ENCODE measurements at regions not wholly inside any gene's neighbourhood (a gene's known extent, or its start where the extent isn't known, plus 50 kb on each side); places are given as distances from the start of the nearest gene placed in this dataset.
"Not testable (repeated sequence)": the region's sequence is repeated elsewhere in the genome, so short reads cannot be mapped to it uniquely, and the experiment has no call there.

DNA sequence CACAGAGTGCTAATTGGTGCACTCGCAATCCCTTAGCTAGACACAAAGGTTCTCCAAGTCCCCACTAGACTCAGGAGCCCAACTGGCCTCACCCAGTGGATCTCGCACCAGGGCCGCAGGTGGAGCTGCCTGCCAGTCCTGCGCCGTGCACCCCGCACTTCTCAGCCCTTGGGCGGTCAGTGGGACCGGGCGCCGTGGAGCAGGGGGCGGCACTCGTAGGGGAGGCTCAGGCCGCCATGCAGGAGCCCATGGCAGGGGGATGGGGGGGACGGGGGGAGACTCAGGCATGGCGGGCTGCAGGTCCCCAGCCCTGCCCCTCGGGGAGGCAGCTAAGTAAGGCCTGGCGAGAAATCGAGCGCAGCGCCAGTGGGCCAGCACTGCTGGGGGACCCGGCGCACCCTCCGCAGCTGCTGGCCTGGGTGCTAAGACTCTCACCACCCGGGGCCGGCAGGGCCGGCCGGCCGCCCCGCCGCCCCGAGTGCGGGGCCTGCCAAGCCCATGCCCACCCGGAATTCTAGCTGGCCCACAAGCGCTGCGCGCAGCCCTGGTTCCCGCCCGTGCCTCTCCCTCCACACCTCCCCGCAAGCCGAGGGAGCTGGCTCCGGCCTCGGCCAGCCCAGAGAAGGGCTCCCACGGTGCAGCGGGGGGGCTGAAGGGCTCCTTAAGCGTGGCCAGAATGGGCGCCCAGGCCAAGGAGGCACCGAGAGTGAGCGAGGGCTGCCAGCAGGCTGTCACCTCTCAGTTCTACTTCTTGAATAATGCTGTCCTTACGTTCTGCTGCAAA is 258.2 kb downstream of the GALC start:
- not testable (repeated sequence) for H3K4me1 ChIP-seq (ENCODE audit: control insufficient read depth, insufficient read depth, low read length); H3K27ac ChIP-seq (ENCODE audit: low read length); H3K36me3 ChIP-seq (ENCODE audit: control insufficient read depth, insufficient read depth, low read length); H3K27me3 ChIP-seq (ENCODE audit: control insufficient read depth, insufficient read depth, low read length); DNase-seq; H3K4me3 ChIP-seq (ENCODE audit: low read length); H3K9me3 ChIP-seq (ENCODE audit: control insufficient read depth, low read depth, low read length)
- 67% methylated on average over 1 of the region's 49 CpGs for WGBS (ENCODE audit: insufficient coverage, low lambda C conversion rate)

DNA sequence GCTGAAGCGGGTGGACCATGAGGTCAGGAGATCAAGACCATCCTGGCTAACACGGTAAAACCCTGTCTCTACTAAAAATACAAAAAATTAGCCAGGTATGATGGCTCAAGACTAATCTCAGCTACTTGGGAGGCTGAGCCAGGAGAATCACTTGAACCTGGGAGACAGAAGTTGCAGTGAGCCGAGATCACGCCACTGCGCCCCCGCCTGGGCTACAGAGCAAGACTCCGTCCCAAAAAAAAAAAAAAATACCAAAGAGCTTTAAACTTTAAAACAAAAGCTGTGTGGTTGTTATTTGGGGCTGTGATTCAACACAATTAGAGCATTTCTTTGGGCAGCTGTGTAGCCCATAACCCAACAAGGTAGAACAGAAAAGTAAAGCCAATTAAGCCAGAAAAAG is 259.9 kb downstream of the GALC start:
- H3K4me3 ChIP-seq (ENCODE audit: low read length); DNase-seq; H3K36me3 ChIP-seq (ENCODE audit: control insufficient read depth, insufficient read depth, low read length); H3K4me1 ChIP-seq (ENCODE audit: control insufficient read depth, insufficient read depth, low read length); H3K27me3 ChIP-seq (ENCODE audit: control insufficient read depth, insufficient read depth, low read length); H3K9me3 ChIP-seq (ENCODE audit: control insufficient read depth, low read depth, low read length); H3K27ac ChIP-seq (ENCODE audit: low read length): not testable (repeated sequence)
- WGBS (ENCODE audit: insufficient coverage, low lambda C conversion rate) = no CpG with 5 or more reads among the region's 7 CpGs

DNA sequence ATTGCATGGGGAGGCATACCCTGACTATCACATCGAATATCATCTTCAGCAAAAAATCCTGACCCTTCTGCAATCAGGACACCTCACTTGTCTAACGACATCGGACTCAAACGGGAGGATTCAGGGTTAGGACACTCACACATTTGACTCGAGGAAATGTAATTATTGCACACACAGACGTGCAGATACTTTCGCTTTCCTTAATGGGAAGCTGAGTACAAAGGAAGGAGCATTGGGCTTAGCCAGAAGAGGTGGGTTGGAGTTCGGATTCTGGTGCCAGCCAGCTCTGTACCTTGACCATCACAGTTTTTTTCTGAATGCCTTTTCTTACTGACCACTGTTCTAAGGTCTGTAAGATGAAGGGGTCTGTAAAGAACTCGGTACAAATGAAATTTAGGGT is 260.4 kb downstream of the GALC start:
- Histone ChIP-seq H3K4me1 (ENCODE audit: control insufficient read depth, insufficient read depth, low read length) (no peaks in the 10 kb centered on the region), H3K27me3 (ENCODE audit: control insufficient read depth, insufficient read depth, low read length) (no peaks in the 10 kb centered on the region), H3K4me3 (ENCODE audit: low read length) (no peak overlapping the region), H3K36me3 (ENCODE audit: control insufficient read depth, insufficient read depth, low read length) (no peaks in the 10 kb centered on the region), H3K27ac (ENCODE audit: low read length) (no peak overlapping the region), H3K9me3 (ENCODE audit: control insufficient read depth, low read depth, low read length) (peaks cover 5% of the 10 kb centered on the region)
- no peak for DNase-seq
- WGBS (ENCODE audit: insufficient coverage, low lambda C conversion rate) = no CpG with 5 or more reads among the region's 9 CpGs

DNA sequence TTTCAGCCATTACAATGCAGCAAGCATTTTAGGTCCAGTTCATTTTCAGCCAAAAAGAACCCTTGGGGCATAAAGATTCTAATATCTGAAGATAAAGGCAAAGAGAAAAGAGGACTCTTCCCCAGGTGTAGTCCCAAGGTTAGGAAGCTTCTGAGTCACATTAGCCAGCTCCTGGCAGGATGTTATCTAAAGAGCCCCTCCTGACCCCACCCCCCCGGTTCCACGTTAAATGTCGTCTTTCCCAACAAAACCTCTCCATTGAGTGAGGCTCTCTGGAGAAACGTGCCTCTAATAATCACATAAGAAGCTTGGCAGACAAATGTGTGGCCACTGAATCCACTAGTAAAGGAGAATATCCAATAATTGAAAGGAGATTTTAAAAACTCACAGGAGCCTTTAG is 267.7 kb downstream of the GALC start:
- Histone ChIP-seq H3K9me3 (ENCODE audit: control insufficient read depth, low read depth, low read length) (no peaks in the 10 kb centered on the region), H3K4me1 (ENCODE audit: control insufficient read depth, insufficient read depth, low read length) (no peaks in the 10 kb centered on the region), H3K4me3 (ENCODE audit: low read length) (no peak overlapping the region), H3K27me3 (ENCODE audit: control insufficient read depth, insufficient read depth, low read length) (no peaks in the 10 kb centered on the region), H3K27ac (ENCODE audit: low read length) (no peak overlapping the region), H3K36me3 (ENCODE audit: control insufficient read depth, insufficient read depth, low read length) (no peaks in the 10 kb centered on the region)
- no peak for DNase-seq
- 89% methylated on average over 3 of the region's 4 CpGs for WGBS (ENCODE audit: insufficient coverage, low lambda C conversion rate)

DNA sequence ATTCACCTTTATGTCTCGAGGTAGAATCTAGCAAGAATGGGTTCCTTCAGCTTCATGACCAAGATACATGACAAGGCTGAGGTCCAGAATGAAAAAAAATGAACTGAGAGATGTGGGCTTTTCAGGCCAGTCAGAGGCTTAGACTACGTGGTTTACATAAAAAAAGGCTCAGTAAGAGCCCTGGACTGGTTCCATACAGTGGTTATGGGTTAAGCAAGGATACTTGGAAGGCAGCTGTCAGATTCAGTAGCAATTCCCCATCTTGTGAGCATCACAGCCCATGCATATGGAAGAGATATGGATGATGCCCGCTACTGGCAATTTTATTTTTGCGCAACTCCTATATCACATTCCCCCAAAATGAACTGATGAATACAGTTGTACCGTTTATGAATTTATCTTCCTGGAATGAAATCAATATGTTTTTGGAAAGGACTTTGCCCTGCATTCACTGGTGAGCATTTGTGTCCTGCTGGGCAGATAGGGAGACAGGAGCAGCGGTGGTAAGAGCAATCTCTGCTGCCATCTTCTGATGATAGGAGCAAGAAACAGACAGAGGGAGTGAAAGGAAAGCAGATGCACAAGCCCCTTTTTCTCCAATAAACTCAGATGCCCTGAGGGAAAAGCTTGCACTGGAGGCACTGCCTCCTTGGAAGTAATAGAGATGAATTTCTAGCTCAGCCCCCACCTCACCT is 280.4 kb downstream of the GALC start:
- no peaks in the 10 kb centered on the region for H3K27me3 ChIP-seq (ENCODE audit: control insufficient read depth, insufficient read depth, low read length)
- H3K9me3 ChIP-seq (ENCODE audit: control insufficient read depth, low read depth, low read length) = no peaks in the 10 kb centered on the region
- no peak overlapping the region for H3K27ac ChIP-seq (ENCODE audit: low read length)
- 58% methylated on average over 2 of the region's 6 CpGs for WGBS (ENCODE audit: insufficient coverage, low lambda C conversion rate)
- no peaks in the 10 kb centered on the region for H3K36me3 ChIP-seq (ENCODE audit: control insufficient read depth, insufficient read depth, low read length)
- H3K4me1 ChIP-seq (ENCODE audit: control insufficient read depth, insufficient read depth, low read length) = no peaks in the 10 kb centered on the region
- no peak overlapping the region for H3K4me3 ChIP-seq (ENCODE audit: low read length)
- no peak for DNase-seq

DNA sequence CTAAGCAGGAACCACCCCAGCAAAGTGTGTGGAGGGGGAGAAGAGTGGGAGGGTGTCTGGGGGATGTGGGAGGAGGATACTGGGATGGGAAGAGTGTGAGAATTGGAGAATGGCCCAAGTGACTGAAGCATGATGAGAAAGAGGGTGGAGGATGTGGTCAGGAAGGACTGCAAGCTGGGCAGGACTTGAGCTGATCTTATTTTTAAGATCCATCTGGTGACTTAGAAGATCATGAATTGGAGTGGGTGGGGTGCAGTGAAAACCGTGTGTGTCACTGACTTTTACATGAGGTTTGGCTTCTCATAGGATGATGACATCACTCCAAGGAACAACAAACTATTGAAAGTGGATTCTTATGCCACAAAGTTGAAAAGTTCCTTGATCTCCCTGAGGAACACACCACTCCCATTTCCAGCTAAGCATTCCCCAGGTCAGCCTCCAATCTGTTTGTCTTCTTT is 287.5 kb downstream of the GALC start:
- no peaks in the 10 kb centered on the region for H3K9me3 ChIP-seq (ENCODE audit: control insufficient read depth, low read depth, low read length)
- no peak overlapping the region for H3K4me3 ChIP-seq (ENCODE audit: low read length)
- no peak for DNase-seq
- H3K4me1 ChIP-seq (ENCODE audit: control insufficient read depth, insufficient read depth, low read length) = no peaks in the 10 kb centered on the region
- WGBS (ENCODE audit: insufficient coverage, low lambda C conversion rate) = no CpG with 5 or more reads among the region's 1 CpG
- H3K27me3 ChIP-seq (ENCODE audit: control insufficient read depth, insufficient read depth, low read length) = no peaks in the 10 kb centered on the region
- H3K27ac ChIP-seq (ENCODE audit: low read length) = no peak overlapping the region
- H3K36me3 ChIP-seq (ENCODE audit: control insufficient read depth, insufficient read depth, low read length) = no peaks in the 10 kb centered on the region

DNA sequence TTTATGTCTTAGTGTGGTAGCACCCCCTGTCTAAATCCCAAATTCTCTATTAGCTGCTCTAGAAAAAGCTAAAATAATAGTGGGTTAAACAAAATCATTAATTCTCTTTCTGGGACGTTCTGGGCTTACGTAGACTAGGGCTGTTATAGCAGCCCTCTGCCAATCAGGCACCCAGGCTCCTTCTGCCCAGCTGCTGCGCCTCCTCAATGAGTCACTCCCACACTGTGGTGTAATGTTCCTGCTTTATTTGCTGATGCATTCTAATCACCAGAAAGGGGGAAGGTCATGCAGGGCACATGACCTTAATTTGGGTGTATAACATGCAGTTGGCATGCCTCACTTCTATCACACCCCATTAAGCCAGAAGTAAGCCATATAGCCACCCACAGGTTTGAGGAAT is 294.5 kb downstream of the GALC start:
- DNase-seq = no peak
- H3K27ac ChIP-seq (ENCODE audit: low read length) = no peak overlapping the region
- no peaks in the 10 kb centered on the region for H3K9me3 ChIP-seq (ENCODE audit: control insufficient read depth, low read depth, low read length)
- H3K27me3 ChIP-seq (ENCODE audit: control insufficient read depth, insufficient read depth, low read length) = no peaks in the 10 kb centered on the region
- H3K4me3 ChIP-seq (ENCODE audit: low read length) = no peak overlapping the region
- no CpG with 5 or more reads among the region's 3 CpGs for WGBS (ENCODE audit: insufficient coverage, low lambda C conversion rate)
- H3K36me3 ChIP-seq (ENCODE audit: control insufficient read depth, insufficient read depth, low read length) = no peaks in the 10 kb centered on the region
- H3K4me1 ChIP-seq (ENCODE audit: control insufficient read depth, insufficient read depth, low read length) = no peaks in the 10 kb centered on the region

DNA sequence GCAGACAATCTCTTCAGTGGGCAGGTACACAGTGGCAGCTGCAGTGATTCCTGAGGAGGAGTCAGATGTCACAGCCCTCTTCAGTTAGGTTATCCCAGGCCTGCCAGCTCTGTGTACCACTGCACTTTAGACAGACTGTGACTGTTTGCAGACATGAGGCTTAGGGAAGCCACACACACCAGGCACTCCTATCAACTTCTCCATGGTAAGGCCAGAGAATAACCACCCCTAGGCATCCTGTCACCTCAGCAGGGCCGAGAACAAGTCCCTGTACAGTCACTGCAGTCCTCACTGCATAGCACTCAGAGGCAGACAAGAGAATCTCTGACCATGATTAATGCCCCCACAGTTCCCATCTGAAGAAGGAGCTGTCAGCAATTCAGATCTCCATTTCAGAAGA is 296.5 kb downstream of the GALC start:
- Histone ChIP-seq H3K36me3 (ENCODE audit: control insufficient read depth, insufficient read depth, low read length) (no peaks in the 10 kb centered on the region), H3K27ac (ENCODE audit: low read length) (no peak overlapping the region), H3K4me1 (ENCODE audit: control insufficient read depth, insufficient read depth, low read length) (no peaks in the 10 kb centered on the region), H3K4me3 (ENCODE audit: low read length) (no peak overlapping the region), H3K27me3 (ENCODE audit: control insufficient read depth, insufficient read depth, low read length) (no peaks in the 10 kb centered on the region), H3K9me3 (ENCODE audit: control insufficient read depth, low read depth, low read length) (no peaks in the 10 kb centered on the region)
- no CpG with 5 or more reads among the region's 1 CpG for whole genome bisulfite sequencing (ENCODE audit: insufficient coverage, low lambda C conversion rate)
- DNase-seq = no peak

DNA sequence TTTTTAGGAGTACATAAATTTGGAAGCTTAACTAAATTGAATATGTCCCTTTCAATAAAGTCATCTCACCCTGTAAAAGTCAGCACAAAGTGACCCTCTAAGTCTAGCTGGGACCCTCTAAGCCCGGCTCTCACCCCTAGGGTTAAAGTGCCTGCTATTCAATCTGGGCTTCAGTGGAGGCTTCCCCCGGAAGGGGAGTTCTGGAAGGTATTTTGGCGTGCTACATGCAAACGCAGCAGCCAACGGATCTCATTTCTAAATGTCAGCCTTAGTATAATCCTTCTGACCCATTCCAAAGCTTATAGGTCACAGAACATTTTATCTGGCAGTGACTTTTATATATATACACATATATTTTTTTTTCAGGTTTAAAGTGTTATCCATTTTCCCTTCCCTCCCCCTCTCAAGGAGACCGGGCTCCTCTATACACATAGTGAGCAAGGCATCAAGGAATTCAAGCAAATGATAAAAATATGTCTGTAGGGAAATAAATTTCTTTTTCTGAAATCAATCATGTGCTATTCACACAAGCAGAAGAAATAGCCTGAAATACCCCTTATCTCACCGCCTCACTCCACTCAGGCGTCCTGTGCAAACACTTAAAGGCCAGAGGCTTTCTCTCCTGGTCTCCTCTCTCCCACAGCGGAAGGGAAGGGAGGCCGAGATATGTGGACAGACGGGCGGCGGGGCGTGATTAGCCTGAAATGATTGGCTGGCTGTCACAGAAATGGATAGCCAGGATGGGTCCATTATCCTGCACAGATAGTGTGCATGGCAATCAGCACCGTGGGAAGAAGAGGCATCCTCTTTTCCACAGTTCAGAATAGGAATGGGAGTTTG is 301.7 kb downstream of the GALC start:
- no peak overlapping the region for H3K27ac ChIP-seq (ENCODE audit: low read length)
- no peak overlapping the region for H3K4me3 ChIP-seq (ENCODE audit: low read length)
- H3K9me3 ChIP-seq (ENCODE audit: control insufficient read depth, low read depth, low read length) = no peaks in the 10 kb centered on the region
- DNase-seq = no peak
- WGBS (ENCODE audit: insufficient coverage, low lambda C conversion rate) = no CpG with 5 or more reads among the region's 15 CpGs
- H3K4me1 ChIP-seq (ENCODE audit: control insufficient read depth, insufficient read depth, low read length) = no peaks in the 10 kb centered on the region
- H3K36me3 ChIP-seq (ENCODE audit: control insufficient read depth, insufficient read depth, low read length) = no peaks in the 10 kb centered on the region
- H3K27me3 ChIP-seq (ENCODE audit: control insufficient read depth, insufficient read depth, low read length) = no peaks in the 10 kb centered on the region

DNA sequence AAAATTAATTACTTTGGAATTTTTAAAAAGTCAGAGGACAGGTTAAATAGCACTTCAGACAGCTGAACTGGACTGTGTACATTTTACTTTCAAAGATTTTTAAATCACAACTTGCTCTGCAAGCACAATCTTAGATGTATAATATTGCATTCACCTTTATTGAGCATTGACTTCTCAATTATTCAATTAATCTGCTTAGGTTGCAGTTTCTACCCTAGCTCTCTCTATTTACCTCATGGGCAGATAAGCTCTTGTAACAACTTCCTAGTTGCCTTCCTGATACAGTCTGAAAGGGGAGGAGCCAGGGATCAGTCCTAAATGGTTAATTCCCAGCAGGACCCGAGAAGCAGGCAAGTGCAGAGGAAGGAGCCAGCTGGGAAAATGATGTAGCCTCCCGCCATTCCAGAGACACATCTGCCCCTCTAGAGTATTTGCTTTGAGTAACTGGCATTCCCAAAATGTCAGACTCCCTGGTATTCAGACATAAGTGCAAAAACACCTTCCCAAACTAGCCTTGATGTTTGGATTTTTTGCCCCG is 302.8 kb downstream of the GALC start:
- no CpG with 5 or more reads among the region's 3 CpGs for WGBS (ENCODE audit: insufficient coverage, low lambda C conversion rate)

More for the DNA sequence above, 302.8 kb downstream of the GALC start:
- Histone ChIP-seq H3K27ac (ENCODE audit: low read length) (no peak overlapping the region), H3K36me3 (ENCODE audit: control insufficient read depth, insufficient read depth, low read length) (no peaks in the 10 kb centered on the region), H3K4me3 (ENCODE audit: low read length) (no peak overlapping the region), H3K27me3 (ENCODE audit: control insufficient read depth, insufficient read depth, low read length) (no peaks in the 10 kb centered on the region), H3K4me1 (ENCODE audit: control insufficient read depth, insufficient read depth, low read length) (no peaks in the 10 kb centered on the region), H3K9me3 (ENCODE audit: control insufficient read depth, low read depth, low read length) (no peaks in the 10 kb centered on the region)
- DNase-seq = peak in 1 of 2 donors; percentile 55

Data from large intestine (tissue), 3 donors.